GM12878 (cell line): ENCODE measurements at regions not wholly inside any gene's neighbourhood (a gene's known extent, or its start where the extent isn't known, plus 50 kb on each side); places are given as distances from the start of the nearest gene placed in this dataset.

Experiments used
- ATAC-seq: fragments of 200-7000 bp; cut with Tn5 transposase; 3 replicates; pipeline ENCODE4 v1.9.1; 2020; ENCODE audit warnings: mild to moderate bottlenecking, moderate library complexity
- BruUV-seq: library from RNA; stranded (reverse); fragments of 400-500 nt; replicated peaks from 2 replicates; lab custom pipeline; 2021; lab: Mats Ljungman, UMichigan
- CTCF ChIA-PET: fragments of 300-600 bp; sonication (Branson Sonifier 250); formaldehyde crosslinking; extraction: SDS; loops from one replicate; lab custom pipeline; 2021; ENCODE audit warnings: inconsistent platforms; lab: Yijun Ruan, JAX
- POLR2A ChIA-PET: fragments of 350-600 bp; formaldehyde crosslinking; extraction: SDS; loops from one replicate; lab custom pipeline; 2021; ENCODE audit warnings: inconsistent platforms; lab: Charles Lee
- RAD21 ChIA-PET: fragments of 300-600 bp; sonication (Branson Sonifier 250); formaldehyde crosslinking; loops from one replicate; lab custom pipeline; 2023; ENCODE audit warnings: antibody characterized with exemption; ENCODE audit not compliant: unreplicated experiment; lab: Charles Lee
- SMC1A ChIA-PET: fragments of 300-600 bp; sonication (Branson Sonifier 250); formaldehyde crosslinking; loops from one replicate; lab custom pipeline; 2023; ENCODE audit not compliant: unreplicated experiment, uncharacterized antibody; lab: Charles Lee
- DNase-seq: peaks from one replicate; pipeline ENCODE4 v3.0.0-alpha.2; 2011; ENCODE audit warnings: low read depth, low spot score
- FAIRE-seq: peaks from 3 replicates; lab custom pipeline; 2011; peaks lifted over from hg19 to GRCh38; lab: Jason Lieb, UNC
- H2AFZ ChIP-seq: 2 replicates; pipeline ENCODE4 v1.6.0; 2011; ENCODE audit warnings: low read depth, low read length, control low read depth; ENCODE audit not compliant: control insufficient read depth
- H3K27ac ChIP-seq: 2 replicates; pipeline ENCODE4 v1.5.1; 2011; ENCODE audit warnings: control low read depth; ENCODE audit not compliant: control insufficient read depth, insufficient read depth
- H3K27me3 ChIP-seq, 2 experiments: replicated peaks in 1 of 2; 2 replicates each; pipeline versions ENCODE4 v1.6.0 to v1.6.1; 2011; ENCODE audit warnings: low read length in 1 of 2; ENCODE audit not compliant: control insufficient read depth in 2 of 2, insufficient read depth in 2 of 2
- H3K36me3 ChIP-seq, 2 experiments: 2 replicates each; pipeline ENCODE4 v1.5.1; 2011; ENCODE audit warnings: low read length in 1 of 2; ENCODE audit not compliant: control insufficient read depth in 2 of 2, insufficient read depth in 2 of 2
- H3K4me1 ChIP-seq: 2 replicates; pipeline ENCODE4 v1.6.1; 2011; ENCODE audit warnings: mild to moderate bottlenecking, low read length, moderate library complexity, mixed read lengths; ENCODE audit not compliant: control insufficient read depth, insufficient read depth
- H3K4me2 ChIP-seq: 2 replicates; pipeline ENCODE4 v1.6.0; 2011; ENCODE audit warnings: control low read depth; ENCODE audit not compliant: control insufficient read depth, insufficient read depth
- H3K4me3 ChIP-seq: fragments of 200-600 bp; sonication (generic); 2 replicates; pipeline ENCODE4 v1.5.1; 2016
- H3K79me2 ChIP-seq: 2 replicates; pipeline ENCODE4 v1.6.0; 2011; ENCODE audit warnings: low read length; ENCODE audit not compliant: control insufficient read depth, insufficient read depth
- H3K9ac ChIP-seq: 2 replicates; pipeline ENCODE4 v1.8.0; 2011; ENCODE audit warnings: low read length, control low read depth, mixed read lengths; ENCODE audit not compliant: control insufficient read depth, insufficient read depth
- H3K9me3 ChIP-seq: replicated peaks from 3 replicates; pipeline ENCODE4 v1.5.1; 2011; ENCODE audit warnings: mild to moderate bottlenecking, low read length; ENCODE audit not compliant: control insufficient read depth, insufficient read depth
- H4K20me1 ChIP-seq: 2 replicates; pipeline ENCODE4 v1.6.0; 2011; ENCODE audit not compliant: control insufficient read depth, insufficient read depth
- ASH2L ChIP-seq: fragments of 300-600, 200-600 bp; sonication (generic); IDR thresholded peaks from 2 replicates; pipeline ENCODE4 v1.6.1; 2017; ENCODE audit warnings: low read depth, mild to moderate bottlenecking, borderline replicate concordance
- ATF3 ChIP-seq: IDR thresholded peaks from 2 replicates; pipeline ENCODE4 v1.6.1; 2011; ENCODE audit warnings: low read depth, mild to moderate bottlenecking, low read length, moderate library complexity, borderline replicate concordance; ENCODE audit errors: extremely low read depth
- BRCA1 ChIP-seq: IDR thresholded peaks from 2 replicates; pipeline ENCODE4 v1.6.1; 2011; ENCODE audit warnings: low read depth, low read length, improper control_type of control experiment
- CBX5 ChIP-seq: sonication (generic); IDR thresholded peaks from 2 replicates; pipeline ENCODE4 v1.6.1; 2016; ENCODE audit warnings: low read depth, moderate library complexity, mild to moderate bottlenecking, inconsistent platforms
- CHD1 ChIP-seq: IDR thresholded peaks from 2 replicates; pipeline ENCODE4 v1.6.1; 2012; ENCODE audit warnings: low read depth, low read length, improper control_type of control experiment
- ELK1 ChIP-seq: IDR thresholded peaks from 2 replicates; pipeline ENCODE4 v1.6.1; 2012; ENCODE audit warnings: low read depth, low read length, improper control_type of control experiment
- HCFC1 ChIP-seq: fragments of 150-350 bp; IDR thresholded peaks from 2 replicates; pipeline ENCODE4 v1.6.1; 2014; ENCODE audit warnings: low read length
- IKZF2 ChIP-seq, 2 experiments: fragments of 450-650 bp; IDR thresholded peaks; 2 replicates each; pipeline ENCODE4 v1.6.1; 2017; ENCODE audit warnings: mild to moderate bottlenecking in 2 of 2, moderate library complexity in 2 of 2
- JUNB ChIP-seq: IDR thresholded peaks from 2 replicates; pipeline ENCODE4 v1.6.1; 2016; ENCODE audit warnings: antibody characterized with exemption, mild to moderate bottlenecking
- NFIC ChIP-seq: IDR thresholded peaks from 2 replicates; pipeline ENCODE4 v1.6.1; 2012; ENCODE audit warnings: low read depth, mild to moderate bottlenecking, inconsistent platforms, low read length, moderate library complexity
- POLR2AphosphoS2 ChIP-seq: IDR thresholded peaks from 2 replicates; pipeline ENCODE4 v1.6.1; 2011; ENCODE audit warnings: low read depth, mild to moderate bottlenecking, low read length, improper control_type of control experiment, moderate library complexity
- RELB ChIP-seq: fragments of 450-650 bp; IDR thresholded peaks from 2 replicates; pipeline ENCODE4 v1.6.1; 2017; ENCODE audit warnings: low read depth, mild to moderate bottlenecking, moderate library complexity
- SMAD5 ChIP-seq: IDR thresholded peaks from 2 replicates; pipeline ENCODE4 v1.6.1; 2016; ENCODE audit warnings: antibody characterized with exemption, low read depth
- SPI1 ChIP-seq: IDR thresholded peaks from 2 replicates; pipeline ENCODE4 v1.6.1; 2011; ENCODE audit warnings: low read depth, mild to moderate bottlenecking, low read length, moderate library complexity, borderline replicate concordance; ENCODE audit not compliant: insufficient read depth
- ZNF687 ChIP-seq: fragments of 450-650 bp; IDR thresholded peaks from 2 replicates; pipeline ENCODE4 v1.6.1; 2017; ENCODE audit warnings: mild to moderate bottlenecking, moderate library complexity
- WGBS: methylation state at CpG from one replicate; pipeline ENCODE4 v1.1.6; 2016; ENCODE audit warnings: low lambda C conversion rate; ENCODE audit not compliant: insufficient replicate concordance, insufficient coverage; ENCODE audit errors: missing lambda C conversion rate; 5-methylcytosine and 5-hydroxymethylcytosine counted together
- in situ Hi-C: fragments of 300-500 bp; cut with MboI; formaldehyde crosslinking; loops from 9 replicates; pipeline ENCODE4 v1.14.3; 2018; ENCODE audit warnings: mixed read lengths
- intact Hi-C: fragments of 100-400 bp; cut with micrococcal nuclease; formaldehyde crosslinking; loops from one replicate; pipeline ENCODE4 v1.14.2; 2022; ENCODE audit not compliant: unreplicated experiment

GRCh38 chr17:77441940-77442339 is 301.2 kb downstream of the SEC14L1 start (continued):
- TF ChIP-seq POLR2AphosphoS2, result 0 out of 2 replicates have a peak, but pooled peaks have one; percentile 1
- no peak for TF ChIP-seq HCFC1
- peak; percentile 37; the same call in 1 of the 2 replicates for TF ChIP-seq JUNB
- TF ChIP-seq SMAD5, result peak; percentile 12; the same call in 1 of the 2 replicates
- no peak for TF ChIP-seq NFIC
- TF ChIP-seq BRCA1, result no peak
- TF ChIP-seq ATF3, result no peak
- TF ChIP-seq IKZF2 (IDR thresholded peaks at IDR 0.05), result no peak
- TF ChIP-seq ASH2L, result 0 out of 2 replicates have a peak, but pooled peaks have one; percentile 7
- 0 out of 2 replicates have a peak, but pooled peaks have one; percentile 34 for TF ChIP-seq CHD1
- no peak for TF ChIP-seq SPI1
- TF ChIP-seq, all 136 proteins: peak for 7

- FAIRE-seq (no peak), ATAC-seq (no peak), DNase-seq (no peak)
- RAD21 ChIA-PET, result interaction anchor here (0.9 to 6.9 kb wide), 11 partner anchors 9 to 119 kb away, joined by 3 to 102 read pairs (median 6); no protein-coding TSS in a partner anchor
- Histone ChIP-seq H3K36me3 (peaks cover 0 to 5% of the 10 kb centered on the region in 2 experiments; a peak in 2 of 4 replicates), H3K9ac (no peak overlapping the region; the same call in 1 of the 2 replicates)
- TF ChIP-seq RELB (no peak), ELK1 (no peak), CBX5 (no peak), ZNF687 (peak; percentile 38; the same call in 1 of the 2 replicates)
- TF ChIP-seq, all 136 proteins: peak for 1
- in situ Hi-C loops (loop anchor here (25.0 kb wide), 1 partner anchor 106 kb away; no protein-coding TSS in a partner anchor), intact Hi-C loops (loop anchor here (5.0 to 10.0 kb wide), 3 partner anchors 34 to 712 kb away; no protein-coding TSS in a partner anchor)
- Histone ChIP-seq H3K4me2 (no peak overlapping the region; the same call in 1 of the 2 replicates), H3K27me3 (no peaks in the 10 kb centered on the region), H3K9me3 (no peaks in the 10 kb centered on the region), H2AFZ (no peak overlapping the region), H3K4me1 (peaks cover 98% of the 10 kb centered on the region), H3K79me2 (peaks cover 57% of the 10 kb centered on the region), H3K27ac (peak overlapping the region; percentile 100), H4K20me1 (no peaks in the 10 kb centered on the region), H3K4me3 (no peak overlapping the region)
- CTCF ChIA-PET, result interaction anchor here (2.4 to 3.3 kb wide), 3 partner anchors 9 to 31 kb away, joined by 12 to 13 read pairs (median 12); no protein-coding TSS in a partner anchor
- 81% methylated on average over 10 of the region's 10 CpGs for WGBS
- POLR2A ChIA-PET, result interaction anchor here (1.0 to 6.4 kb wide), 5 partner anchors 9 to 30 kb away, joined by 3 to 78 read pairs (median 28); no protein-coding TSS in a partner anchor
- SMC1A ChIA-PET, result interaction anchor here (1.0 to 7.7 kb wide), 8 partner anchors 8 to 122 kb away, joined by 3 to 82 read pairs (median 19); no protein-coding TSS in a partner anchor
- BruUV-seq, result no TSS peak
Observed at GRCh38 chr17:77442976-77443747, 302.4 kb downstream of the SEC14L1 start.
